ENCODE measurements at regions not wholly inside any gene's neighbourhood (a gene's known extent, or its start where the extent isn't known, plus 50 kb on each side); places are given as distances from the start of the nearest gene placed in this dataset.

GRCh38 chr17:6208608-6209180 lies 138.5 kb downstream of the WSCD1 start:
- H3K27me3 ChIP-seq (replicated peaks in 1 of 2; ENCODE audit: control insufficient read depth in 2 of 2, insufficient read depth in 2 of 2, low read length in 1 of 2), result no peaks in the 10 kb centered on the region
- H3K9me3 ChIP-seq (replicated peaks; ENCODE audit: control insufficient read depth, insufficient read depth, low read length), result no peaks in the 10 kb centered on the region
- FAIRE-seq (no peak), DNase-seq (ENCODE audit: low read depth, low spot score) (no peak), ATAC-seq (no peak)
- H3K4me1 ChIP-seq (ENCODE audit: control insufficient read depth, insufficient read depth, low read length), result no peaks in the 10 kb centered on the region
- no peak overlapping the region for H3K4me3 ChIP-seq
- 38% methylated on average over 15 of the region's 16 CpGs for WGBS (ENCODE audit: insufficient coverage, insufficient replicate concordance, low lambda C conversion rate, missing lambda C conversion rate)
- H4K20me1 ChIP-seq (ENCODE audit: control insufficient read depth, insufficient read depth), result no peaks in the 10 kb centered on the region
- CTCF ChIA-PET, result no interaction called here
- H3K9ac ChIP-seq (ENCODE audit: control insufficient read depth, insufficient read depth, low read length), result no peak overlapping the region
- intact Hi-C loops (cut with micrococcal nuclease; ENCODE audit: unreplicated experiment) (no loop called here), in situ Hi-C loops (cut with MboI) (no loop called here)
- TF ChIP-seq MTA2 (IDR thresholded peaks at IDR 0.05; ENCODE audit: low read depth) (no peak), NFYB (IDR thresholded peaks at IDR 0.05; ENCODE audit: insufficient read depth, low read depth, low read length) (no peak), KDM1A (IDR thresholded peaks at IDR 0.05; ENCODE audit: borderline replicate concordance) (no peak), NFIC (IDR thresholded peaks at IDR 0.05; ENCODE audit: low read depth, low read length) (no peak), CBX5 (IDR thresholded peaks at IDR 0.05; ENCODE audit: low read depth) (no peak), PBX3 (IDR thresholded peaks at IDR 0.05; ENCODE audit: insufficient replicate concordance, low read depth, low read length) (no peak), ATF7 (IDR thresholded peaks at IDR 0.05; ENCODE audit: low read depth) (no peak), TAF1 (IDR thresholded peaks at IDR 0.05; ENCODE audit: borderline replicate concordance, low read depth, low read length) (no peak)
- H2AFZ ChIP-seq (ENCODE audit: control insufficient read depth, low read depth, low read length), result no peak overlapping the region
- SMC1A ChIA-PET (ENCODE audit: uncharacterized antibody, unreplicated experiment), result no interaction called here
- H3K27ac ChIP-seq (ENCODE audit: control insufficient read depth, insufficient read depth), result no peak overlapping the region
- no TSS peak for BruUV-seq (replicated peaks)
- POLR2A ChIA-PET, result no interaction called here
- RAD21 ChIA-PET (ENCODE audit: unreplicated experiment), result no interaction called here
- H3K36me3 ChIP-seq (ENCODE audit: control insufficient read depth in 2 of 2, insufficient read depth in 2 of 2, low read length in 1 of 2), result no peaks in the 10 kb centered on the region
- H3K79me2 ChIP-seq (ENCODE audit: control insufficient read depth, insufficient read depth, low read length), result no peaks in the 10 kb centered on the region
- no peak overlapping the region for H3K4me2 ChIP-seq (ENCODE audit: control insufficient read depth, insufficient read depth)
